OCI-LY7 (cell line): ENCODE measurements at regions not wholly inside any gene's neighbourhood (a gene's known extent, or its start where the extent isn't known, plus 50 kb on each side); places are given as distances from the start of the nearest gene placed in this dataset.

Experiments
- EZH2phosphoT487 ChIP-seq: fragments of 200-600 bp; sonication (generic); IDR thresholded peaks from 2 replicates; pipeline ENCODE4 v1.6.1; 2018; ENCODE audit warnings: low read depth, borderline replicate concordance, mild to moderate bottlenecking, mixed run types, antibody characterized with exemption, low read length, moderate library complexity, mixed read lengths
- TF ChIP-seq, protein P1 (sequence below): fragments of 200-600 bp; sonication (generic); conservative IDR thresholded peaks from 2 replicates; pipeline ENCODE4 v1.5.1; 2014; ENCODE audit warnings: mild to moderate bottlenecking, antibody characterized with exemption, low read length, moderate library complexity, mixed read lengths

DNA sequence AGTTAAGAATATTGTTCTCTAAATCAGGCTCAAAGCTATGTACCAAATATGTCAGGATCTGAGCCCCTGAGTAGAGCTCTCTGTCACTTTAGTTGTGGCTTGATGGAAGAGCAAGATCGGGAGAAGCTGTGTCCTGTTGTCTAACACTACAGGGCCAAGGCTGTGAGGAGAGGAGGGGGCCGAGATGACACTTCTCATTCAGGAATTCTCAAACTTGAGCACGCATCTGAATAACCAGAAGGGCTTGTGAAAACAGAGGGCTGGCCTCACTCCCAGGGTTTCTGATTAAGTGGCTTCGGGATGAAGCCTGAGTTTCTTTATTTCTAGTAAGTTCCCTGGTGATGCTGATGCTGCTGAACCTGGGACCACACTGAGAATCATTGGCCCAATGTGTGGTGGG lies 209.2 kb upstream of the DAB1 start:
- TF ChIP-seq, protein P1, sequence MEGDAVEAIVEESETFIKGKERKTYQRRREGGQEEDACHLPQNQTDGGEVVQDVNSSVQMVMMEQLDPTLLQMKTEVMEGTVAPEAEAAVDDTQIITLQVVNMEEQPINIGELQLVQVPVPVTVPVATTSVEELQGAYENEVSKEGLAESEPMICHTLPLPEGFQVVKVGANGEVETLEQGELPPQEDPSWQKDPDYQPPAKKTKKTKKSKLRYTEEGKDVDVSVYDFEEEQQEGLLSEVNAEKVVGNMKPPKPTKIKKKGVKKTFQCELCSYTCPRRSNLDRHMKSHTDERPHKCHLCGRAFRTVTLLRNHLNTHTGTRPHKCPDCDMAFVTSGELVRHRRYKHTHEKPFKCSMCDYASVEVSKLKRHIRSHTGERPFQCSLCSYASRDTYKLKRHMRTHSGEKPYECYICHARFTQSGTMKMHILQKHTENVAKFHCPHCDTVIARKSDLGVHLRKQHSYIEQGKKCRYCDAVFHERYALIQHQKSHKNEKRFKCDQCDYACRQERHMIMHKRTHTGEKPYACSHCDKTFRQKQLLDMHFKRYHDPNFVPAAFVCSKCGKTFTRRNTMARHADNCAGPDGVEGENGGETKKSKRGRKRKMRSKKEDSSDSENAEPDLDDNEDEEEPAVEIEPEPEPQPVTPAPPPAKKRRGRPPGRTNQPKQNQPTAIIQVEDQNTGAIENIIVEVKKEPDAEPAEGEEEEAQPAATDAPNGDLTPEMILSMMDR, result no peak
- TF ChIP-seq EZH2phosphoT487, result no peak
